Activated naive CD4-positive, alpha-beta T cell treated with anti-CD3 and anti-CD28 coated beads, Interleukin-2, amount 50 U/mL, for 72 hours (primary cell): ENCODE measurements at regions not wholly inside any gene's neighbourhood (a gene's known extent, or its start where the extent isn't known, plus 50 kb on each side); places are given as distances from the start of the nearest gene placed in this dataset.
"Not testable (repeated sequence)": the region's sequence is repeated elsewhere in the genome, so short reads cannot be mapped to it uniquely, and the experiment has no call there.

Source experiments
- ATAC-seq, 2 donors: fragments of 150-1000 bp; cut with Tn5 transposase; 2 replicates each; pipeline ENCODE4 v1.10.0; 2021; ENCODE audit warnings: mild to moderate bottlenecking in 2 of 2, moderate library complexity in 2 of 2
- DNase-seq, 2 donors: peaks; one replicate each; pipeline ENCODE4 v3.0.0; 2021 to 2022; ENCODE audit warnings: low spot score in 2 of 2
- H3K27ac Mint-ChIP-seq, 2 donors: one replicate each; pipeline ENCODE4 v1.8.0; 2022; ENCODE audit warnings: mild to moderate bottlenecking in 2 of 2, mixed read lengths in 2 of 2
- H3K36me3 Mint-ChIP-seq, 2 donors: one replicate each; pipeline ENCODE4 v1.8.0; 2022; ENCODE audit warnings: mixed read lengths in 2 of 2
- H3K9me3 Mint-ChIP-seq, 2 donors: one replicate each; pipeline ENCODE4 v1.8.0; 2022; ENCODE audit warnings: mixed read lengths in 2 of 2

GRCh38 chr12:60225216-60226000 is 629.6 kb downstream of the SLC16A7 start:
- ATAC-seq: no peak
- Mint-ChIP-seq H3K9me3 (peaks cover 11 to 13% of the 10 kb centered on the region in 2 donors), H3K27ac (no peak overlapping the region), H3K36me3 (no peaks in the 10 kb centered on the region)
- DNase-seq: no peak

- Mint-ChIP-seq H3K9me3 (peaks cover 11 to 13% of the 10 kb centered on the region in 2 donors), H3K36me3 (no peaks in the 10 kb centered on the region), H3K27ac (no peak overlapping the region)
- DNase-seq (no peak), ATAC-seq (no peak)
Observed at GRCh38 chr12:60227916-60228315, 632.1 kb downstream of the SLC16A7 start.

GRCh38 chr12:60230056-60230455 is 634.2 kb downstream of the SLC16A7 start:
- DNase-seq (no peak), ATAC-seq (no peak)
- peaks cover 11 to 12% of the 10 kb centered on the region in 2 donors for H3K9me3 Mint-ChIP-seq
- H3K36me3 Mint-ChIP-seq: no peaks in the 10 kb centered on the region
- H3K27ac Mint-ChIP-seq: no peak overlapping the region

GRCh38 chr12:60231303-60231702 is 635.5 kb downstream of the SLC16A7 start:
- no peak for DNase-seq
- Mint-ChIP-seq H3K9me3 (peaks cover 3 to 9% of the 10 kb centered on the region in 2 donors), H3K27ac (no peak overlapping the region), H3K36me3 (no peaks in the 10 kb centered on the region)
- ATAC-seq: no peak

- ATAC-seq (no peak), DNase-seq (no peak)
- peaks cover 0 to 9% of the 10 kb centered on the region in 2 donors for H3K9me3 Mint-ChIP-seq
- peaks cover 0 to under 1% of the 10 kb centered on the region in 2 donors for H3K36me3 Mint-ChIP-seq
- H3K27ac Mint-ChIP-seq: no peak overlapping the region
Observed at GRCh38 chr12:60231976-60232907, 636.4 kb downstream of the SLC16A7 start.

GRCh38 chr12:60234611-60235195 is 638.9 kb downstream of the SLC16A7 start:
- not testable (repeated sequence) for ATAC-seq, H3K36me3 Mint-ChIP-seq, H3K27ac Mint-ChIP-seq, DNase-seq
- peaks cover 5 to 25% of the 10 kb centered on the region in 2 donors for H3K9me3 Mint-ChIP-seq

- Mint-ChIP-seq H3K9me3 (peaks cover 5 to 27% of the 10 kb centered on the region in 2 donors), H3K27ac (no peak overlapping the region), H3K36me3 (peaks cover 0 to 6% of the 10 kb centered on the region in 2 donors)
- ATAC-seq (no peak), DNase-seq (no peak)
Observed at GRCh38 chr12:60235261-60235660, 639.4 kb downstream of the SLC16A7 start.

- not testable (repeated sequence) for DNase-seq, H3K27ac Mint-ChIP-seq, ATAC-seq, H3K36me3 Mint-ChIP-seq
- peaks cover 5 to 27% of the 10 kb centered on the region in 2 donors for H3K9me3 Mint-ChIP-seq
Observed at GRCh38 chr12:60236416-60236815, 640.6 kb downstream of the SLC16A7 start.

- ATAC-seq: no peak
- DNase-seq: no peak
- H3K9me3 Mint-ChIP-seq: peaks cover 5 to 21% of the 10 kb centered on the region in 2 donors
- peaks cover 0 to 6% of the 10 kb centered on the region in 2 donors for H3K36me3 Mint-ChIP-seq
- H3K27ac Mint-ChIP-seq: no peak overlapping the region
Observed at GRCh38 chr12:60240891-60241290, 645.1 kb downstream of the SLC16A7 start.

GRCh38 chr12:60251091-60251490 is 655.3 kb downstream of the SLC16A7 start:
- Mint-ChIP-seq H3K27ac (no peak overlapping the region), H3K36me3 (no peaks in the 10 kb centered on the region), H3K9me3 (peaks cover 0 to 4% of the 10 kb centered on the region in 2 donors)
- DNase-seq (no peak), ATAC-seq (no peak)

- H3K27ac Mint-ChIP-seq: no peak overlapping the region
- H3K36me3 Mint-ChIP-seq: no peaks in the 10 kb centered on the region
- no peak for ATAC-seq
- no peak for DNase-seq
- no peaks in the 10 kb centered on the region for H3K9me3 Mint-ChIP-seq
Observed at GRCh38 chr12:60252359-60253096, 656.7 kb downstream of the SLC16A7 start.

- no peaks in the 10 kb centered on the region for H3K9me3 Mint-ChIP-seq
- DNase-seq: no peak
- ATAC-seq: no peak
- no peak overlapping the region for H3K27ac Mint-ChIP-seq
- no peaks in the 10 kb centered on the region for H3K36me3 Mint-ChIP-seq
Observed at GRCh38 chr12:60255044-60255443, 659.2 kb downstream of the SLC16A7 start.

- Mint-ChIP-seq H3K9me3 (no peaks in the 10 kb centered on the region), H3K36me3 (no peaks in the 10 kb centered on the region), H3K27ac (no peak overlapping the region)
- no peak for ATAC-seq
- no peak for DNase-seq
Observed at GRCh38 chr12:60257063-60257462, 661.2 kb downstream of the SLC16A7 start.

GRCh38 chr12:60259225-60259624 is 663.4 kb downstream of the SLC16A7 start:
- no peak overlapping the region for H3K27ac Mint-ChIP-seq
- no peaks in the 10 kb centered on the region for H3K36me3 Mint-ChIP-seq
- ATAC-seq: no peak
- peaks cover 0 to 6% of the 10 kb centered on the region in 2 donors for H3K9me3 Mint-ChIP-seq
- DNase-seq: no peak

GRCh38 chr12:60262378-60262777 is 666.5 kb downstream of the SLC16A7 start:
- H3K9me3 Mint-ChIP-seq: peaks cover 0 to 9% of the 10 kb centered on the region in 2 donors
- no peaks in the 10 kb centered on the region for H3K36me3 Mint-ChIP-seq
- ATAC-seq: no peak
- H3K27ac Mint-ChIP-seq: no peak overlapping the region
- no peak for DNase-seq

GRCh38 chr12:60263161-60263560 is 667.3 kb downstream of the SLC16A7 start:
- no peak for DNase-seq
- ATAC-seq: no peak
- Mint-ChIP-seq H3K36me3 (no peaks in the 10 kb centered on the region), H3K9me3 (peaks cover 0 to 9% of the 10 kb centered on the region in 2 donors), H3K27ac (no peak overlapping the region)
